Mucosa of descending colon (tissue), 3 donors: ENCODE measurements at regions not wholly inside any gene's neighbourhood (a gene's known extent, or its start where the extent isn't known, plus 50 kb on each side); places are given as distances from the start of the nearest gene placed in this dataset.
"Not testable (repeated sequence)": the region's sequence is repeated elsewhere in the genome, so short reads cannot be mapped to it uniquely, and the experiment has no call there.

Source experiments
- ATAC-seq: fragments of 200-7000 bp; cut with Tn5 transposase; one replicate; pipeline ENCODE4 v1.9.1; 2020; ENCODE audit warnings: mild to moderate bottlenecking, moderate library complexity
- DNase-seq, 3 donors: peaks; one replicate each; pipeline ENCODE4 v3.0.0-alpha.2; 2020
- H3K36me3 ChIP-seq: fragments of 200-600 bp; one replicate; pipeline ENCODE4 v1.8.0; 2021; ENCODE audit warnings: low read depth, mild to moderate bottlenecking
- H3K4me1 ChIP-seq: fragments of 200-600 bp; one replicate; pipeline ENCODE4 v1.8.0; 2021; ENCODE audit warnings: low read depth, mild to moderate bottlenecking
- H3K4me3 ChIP-seq: fragments of 200-600 bp; one replicate; pipeline ENCODE4 v1.8.0; 2021; ENCODE audit warnings: mild to moderate bottlenecking
- H3K9me3 ChIP-seq: fragments of 200-600 bp; one replicate; pipeline ENCODE4 v1.8.0; 2021; ENCODE audit warnings: mild to moderate bottlenecking
- intact Hi-C, 2 donors: fragments of 100-400 bp; cut with DNase I in 1 of 2; cut with micrococcal nuclease in 1 of 2; formaldehyde crosslinking; loops; one replicate each; pipeline versions ENCODE4 v1.11.0 to v1.11.1; 2022; cut with DNase I, micrococcal nuclease
- TF ChIP-seq, protein P1 (sequence below): fragments of 200-600 bp; IDR thresholded peaks from one replicate; pipeline ENCODE4 v1.8.0; 2022; ENCODE audit warnings: antibody characterized with exemption, mild to moderate bottlenecking
- donor health status: DM: no; HTN: no; CAD: no; lungs with moderate emphysema.
- donor health status: DM: no; HTN: no; CAD: no.
- donor health status: DM: no; HTN: yes; CAD: no.

DNA sequence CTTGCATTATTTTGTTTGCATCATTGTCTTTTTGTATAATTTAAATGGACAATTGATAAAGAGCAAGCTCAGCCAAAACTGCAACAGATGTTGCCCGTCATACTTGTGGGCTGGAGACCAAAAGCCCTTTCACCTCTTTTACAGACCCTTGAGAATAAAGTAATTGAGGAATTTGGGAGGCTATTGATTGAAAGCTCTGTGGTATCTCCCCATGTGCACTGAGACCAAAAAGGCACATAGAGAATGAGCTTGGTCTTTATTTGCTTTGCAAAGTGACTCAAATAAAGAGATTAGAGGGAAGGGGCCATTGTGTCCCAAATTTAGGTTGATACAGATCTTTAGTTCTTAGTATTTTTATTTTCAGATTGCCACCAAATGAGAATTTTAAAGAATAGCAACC, 617.6 kb downstream of the TRHDE start:
- no peaks in the 10 kb centered on the region for H3K4me1 ChIP-seq

DNA sequence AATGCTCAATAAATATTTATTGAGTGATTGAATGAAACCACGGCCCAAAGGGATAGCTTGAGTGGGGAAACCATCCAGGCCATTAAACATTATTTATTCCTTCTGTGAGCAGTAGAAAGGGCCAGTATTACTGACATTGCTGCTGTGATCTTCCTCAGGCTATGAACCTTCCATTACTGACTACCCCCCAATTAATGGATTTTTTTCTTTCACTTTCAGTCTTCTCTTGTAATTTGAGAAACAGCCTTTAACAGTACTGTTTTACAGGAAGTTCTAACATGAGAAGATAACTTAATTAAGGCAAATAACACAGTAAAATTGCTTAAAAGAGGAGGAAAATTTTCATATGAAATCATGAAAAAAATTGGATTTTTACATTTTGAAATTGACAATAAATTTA, 629.5 kb downstream of the TRHDE start:
- H3K9me3 ChIP-seq: peaks cover 6% of the 10 kb centered on the region
- TF ChIP-seq, protein P1, sequence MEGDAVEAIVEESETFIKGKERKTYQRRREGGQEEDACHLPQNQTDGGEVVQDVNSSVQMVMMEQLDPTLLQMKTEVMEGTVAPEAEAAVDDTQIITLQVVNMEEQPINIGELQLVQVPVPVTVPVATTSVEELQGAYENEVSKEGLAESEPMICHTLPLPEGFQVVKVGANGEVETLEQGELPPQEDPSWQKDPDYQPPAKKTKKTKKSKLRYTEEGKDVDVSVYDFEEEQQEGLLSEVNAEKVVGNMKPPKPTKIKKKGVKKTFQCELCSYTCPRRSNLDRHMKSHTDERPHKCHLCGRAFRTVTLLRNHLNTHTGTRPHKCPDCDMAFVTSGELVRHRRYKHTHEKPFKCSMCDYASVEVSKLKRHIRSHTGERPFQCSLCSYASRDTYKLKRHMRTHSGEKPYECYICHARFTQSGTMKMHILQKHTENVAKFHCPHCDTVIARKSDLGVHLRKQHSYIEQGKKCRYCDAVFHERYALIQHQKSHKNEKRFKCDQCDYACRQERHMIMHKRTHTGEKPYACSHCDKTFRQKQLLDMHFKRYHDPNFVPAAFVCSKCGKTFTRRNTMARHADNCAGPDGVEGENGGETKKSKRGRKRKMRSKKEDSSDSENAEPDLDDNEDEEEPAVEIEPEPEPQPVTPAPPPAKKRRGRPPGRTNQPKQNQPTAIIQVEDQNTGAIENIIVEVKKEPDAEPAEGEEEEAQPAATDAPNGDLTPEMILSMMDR: no peak
- H3K4me1 ChIP-seq: no peaks in the 10 kb centered on the region
- ATAC-seq (no peak), DNase-seq (no peak)
- H3K4me3 ChIP-seq: no peak overlapping the region
- intact Hi-C loops: no loop called here
- H3K36me3 ChIP-seq: no peaks in the 10 kb centered on the region

More for the DNA sequence above, 617.6 kb downstream of the TRHDE start:
- ATAC-seq (no peak), DNase-seq (no peak)
- Histone ChIP-seq H3K9me3 (peaks cover 6% of the 10 kb centered on the region), H3K36me3 (no peaks in the 10 kb centered on the region), H3K4me3 (no peak overlapping the region)
- TF ChIP-seq, protein P1: no peak
- intact Hi-C loops: no loop called here

DNA sequence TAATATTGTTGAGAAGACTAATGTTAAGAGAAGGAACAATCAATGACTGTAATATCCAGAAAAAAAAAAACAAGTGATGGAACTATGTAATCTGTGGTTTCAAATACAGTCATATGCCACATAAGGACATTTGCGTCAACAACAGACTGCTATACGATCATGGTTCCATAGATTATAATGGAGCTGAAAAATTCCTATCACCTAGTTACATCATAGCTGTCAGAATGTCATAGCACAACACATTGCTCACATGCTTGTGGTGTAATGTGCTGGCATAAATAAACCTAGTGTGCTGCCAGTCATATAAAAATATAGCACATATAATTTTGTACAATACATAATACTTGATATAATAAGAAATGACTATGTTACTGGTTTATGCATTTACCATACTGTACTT, 653.5 kb downstream of the TRHDE start:
- DNase-seq: no peak
- Histone ChIP-seq H3K36me3 (no peaks in the 10 kb centered on the region), H3K4me3 (no peak overlapping the region), H3K4me1 (no peaks in the 10 kb centered on the region), H3K9me3 (peaks cover 12% of the 10 kb centered on the region)
- TF ChIP-seq, protein P1: no peak
- no peak for ATAC-seq
- intact Hi-C loops: no loop called here

DNA sequence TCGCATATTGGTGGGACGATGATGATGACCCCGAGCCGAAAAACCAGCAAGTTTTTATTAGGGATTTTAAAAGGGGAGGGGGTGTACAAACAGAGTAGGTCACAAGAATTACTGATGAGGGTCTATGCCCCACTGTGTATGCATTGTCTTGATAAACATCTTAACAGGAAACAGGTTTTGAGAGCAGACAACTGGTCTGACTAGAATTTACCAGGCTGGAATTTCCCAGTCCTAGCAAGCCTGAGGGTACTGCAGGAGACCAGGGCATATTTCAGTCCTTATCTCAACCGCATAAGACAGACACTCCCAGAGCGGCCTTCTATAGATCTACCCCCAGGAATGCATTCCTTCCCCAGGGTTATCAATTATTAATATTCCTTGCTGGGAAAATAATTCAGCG, 659.7 kb downstream of the TRHDE start:
- intact Hi-C loops: not testable (repeated sequence)

DNA sequence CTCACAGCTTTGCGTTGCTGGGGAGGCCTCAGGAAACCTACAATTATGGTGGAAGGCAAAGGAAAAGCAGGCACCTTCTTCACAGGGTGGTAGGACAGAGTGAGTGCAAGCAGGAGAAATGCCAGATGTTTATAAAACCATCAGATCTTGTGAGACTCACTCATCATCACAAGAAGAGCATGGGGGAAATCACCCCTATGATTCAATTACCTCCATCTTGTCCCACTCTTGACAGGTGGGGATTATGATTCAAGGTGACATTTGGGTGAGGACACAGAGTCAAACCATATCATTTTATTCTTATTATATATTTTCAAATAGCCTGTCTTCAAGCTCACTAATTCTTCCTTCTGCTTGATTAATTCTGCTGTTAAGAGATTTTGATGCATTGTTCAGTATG, 665.3 kb downstream of the TRHDE start:
- H3K4me1 ChIP-seq: no peaks in the 10 kb centered on the region
- intact Hi-C loops: no loop called here
- TF ChIP-seq, protein P1: no peak
- H3K9me3 ChIP-seq: peaks cover 42% of the 10 kb centered on the region
- no peaks in the 10 kb centered on the region for H3K36me3 ChIP-seq
- DNase-seq (no peak), ATAC-seq (no peak)
- no peak overlapping the region for H3K4me3 ChIP-seq

More for the DNA sequence above, 659.7 kb downstream of the TRHDE start:
- DNase-seq, ATAC-seq, H3K4me3 ChIP-seq, H3K36me3 ChIP-seq, H3K4me1 ChIP-seq: not testable (repeated sequence)
- peaks cover 34% of the 10 kb centered on the region for H3K9me3 ChIP-seq

DNA sequence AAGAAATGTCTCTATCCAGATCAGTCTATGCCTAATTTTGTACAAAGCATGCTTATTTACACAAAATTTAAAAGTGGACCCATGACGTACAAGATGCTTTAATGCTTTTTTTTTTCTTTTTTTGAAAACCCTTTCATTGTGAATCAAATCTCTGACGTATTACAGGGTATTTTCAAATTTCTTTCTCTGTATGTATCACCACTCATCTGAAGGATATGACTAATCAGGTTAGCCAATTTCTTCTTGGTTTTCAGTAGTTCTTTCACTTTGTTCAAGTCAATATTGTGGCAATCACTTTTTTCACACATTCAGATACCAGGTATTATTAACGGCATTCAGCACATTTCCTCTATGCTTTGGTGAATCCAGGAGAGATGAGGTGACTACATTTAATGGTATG, 685.3 kb downstream of the TRHDE start:
- intact Hi-C loops: no loop called here
- ATAC-seq (no peak), DNase-seq (no peak)
- H3K36me3 ChIP-seq: no peaks in the 10 kb centered on the region
- H3K9me3 ChIP-seq: peaks cover 26% of the 10 kb centered on the region
- TF ChIP-seq, protein P1: no peak
- H3K4me3 ChIP-seq: no peak overlapping the region
- no peaks in the 10 kb centered on the region for H3K4me1 ChIP-seq
